ENCODE measurements at regions not wholly inside any gene's neighbourhood (a gene's known extent, or its start where the extent isn't known, plus 50 kb on each side); places are given as distances from the start of the nearest gene placed in this dataset.

DNA sequence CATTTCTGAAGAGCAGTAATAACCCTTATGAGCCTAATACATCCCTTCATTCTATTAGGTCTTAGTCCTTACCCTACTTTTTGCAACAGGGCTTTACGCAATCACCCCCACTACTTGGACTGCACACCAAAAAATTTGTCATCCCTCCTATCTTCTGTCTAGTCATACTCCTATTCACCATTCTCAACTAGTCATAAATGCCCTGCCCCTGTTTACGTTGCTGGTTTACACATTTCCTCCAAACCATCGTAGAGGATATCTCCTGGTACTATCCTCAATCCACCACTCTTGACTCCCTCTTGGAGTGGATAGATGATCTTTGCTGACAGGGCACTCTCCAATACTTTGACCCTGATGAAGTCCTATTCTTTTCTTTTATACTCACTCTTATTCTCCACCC is 98.2 kb upstream of the CCNG1 start:
- TF ChIP-seq, protein P1, sequence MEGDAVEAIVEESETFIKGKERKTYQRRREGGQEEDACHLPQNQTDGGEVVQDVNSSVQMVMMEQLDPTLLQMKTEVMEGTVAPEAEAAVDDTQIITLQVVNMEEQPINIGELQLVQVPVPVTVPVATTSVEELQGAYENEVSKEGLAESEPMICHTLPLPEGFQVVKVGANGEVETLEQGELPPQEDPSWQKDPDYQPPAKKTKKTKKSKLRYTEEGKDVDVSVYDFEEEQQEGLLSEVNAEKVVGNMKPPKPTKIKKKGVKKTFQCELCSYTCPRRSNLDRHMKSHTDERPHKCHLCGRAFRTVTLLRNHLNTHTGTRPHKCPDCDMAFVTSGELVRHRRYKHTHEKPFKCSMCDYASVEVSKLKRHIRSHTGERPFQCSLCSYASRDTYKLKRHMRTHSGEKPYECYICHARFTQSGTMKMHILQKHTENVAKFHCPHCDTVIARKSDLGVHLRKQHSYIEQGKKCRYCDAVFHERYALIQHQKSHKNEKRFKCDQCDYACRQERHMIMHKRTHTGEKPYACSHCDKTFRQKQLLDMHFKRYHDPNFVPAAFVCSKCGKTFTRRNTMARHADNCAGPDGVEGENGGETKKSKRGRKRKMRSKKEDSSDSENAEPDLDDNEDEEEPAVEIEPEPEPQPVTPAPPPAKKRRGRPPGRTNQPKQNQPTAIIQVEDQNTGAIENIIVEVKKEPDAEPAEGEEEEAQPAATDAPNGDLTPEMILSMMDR (IDR thresholded peaks at IDR 0.05; ENCODE audit: insufficient read depth, low read length, poor library complexity, severe bottlenecking): no peak
- TF ChIP-seq EZH2phosphoT487 (conservative IDR thresholded peaks at IDR 0.05; ENCODE audit: low read length): no peak

All from SU-DHL-6 (cell line).